ENCODE measurements at regions not wholly inside any gene's neighbourhood (a gene's known extent, or its start where the extent isn't known, plus 50 kb on each side); places are given as distances from the start of the nearest gene placed in this dataset.

DNA sequence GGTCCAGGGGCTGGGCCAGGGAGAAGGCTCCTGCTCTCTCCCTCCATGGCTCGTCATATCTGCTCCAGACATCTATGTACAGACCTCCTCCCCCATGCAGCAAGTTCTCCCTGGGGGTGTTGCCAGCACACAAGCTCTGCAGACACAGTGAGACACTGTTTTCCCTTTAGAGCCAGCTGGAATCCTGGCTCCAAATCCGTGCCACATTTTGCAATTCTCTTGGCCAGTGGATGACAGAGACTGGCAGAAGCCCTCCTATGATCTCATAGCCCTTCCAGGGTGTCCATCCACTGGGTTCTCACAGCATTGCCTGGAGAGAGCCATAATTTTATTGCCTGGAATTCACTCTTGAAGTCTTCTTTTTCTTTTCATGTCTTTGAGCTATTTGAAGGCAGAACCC lies 203.9 kb downstream of the TLE3 start:
- peak; percentile 82 for DNase-seq (ENCODE audit: low spot score)

GRCh38 chr15:69895202-69895601 lies 202.5 kb downstream of the TLE3 start:
- DNase-seq (ENCODE audit: low spot score), result no peak

DNA sequence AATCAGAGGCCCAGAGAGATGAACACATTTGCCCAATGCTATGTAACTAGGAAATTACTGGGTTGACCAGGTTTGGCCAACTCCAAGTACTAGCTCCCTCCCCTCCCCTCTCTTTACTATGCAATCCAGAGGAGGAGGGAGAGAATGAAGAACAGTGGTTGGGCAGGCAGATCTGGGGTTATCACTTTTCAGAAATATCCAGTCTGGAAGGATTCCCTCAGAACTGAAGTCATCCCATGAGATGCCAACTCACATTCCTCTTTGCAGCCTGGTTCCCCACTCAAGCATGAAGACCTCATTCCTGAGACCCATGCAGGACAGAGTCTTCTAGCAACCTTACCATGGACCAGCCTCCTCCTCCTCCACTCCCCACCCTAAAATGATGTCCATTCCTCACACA lies 201.1 kb downstream of the TLE3 start:
- DNase-seq (ENCODE audit: low spot score), result no peak

- DNase-seq (ENCODE audit: low spot score), result no peak
Measured at GRCh38 chr15:69897061-69897460, 200.7 kb downstream of the TLE3 start.

GRCh38 chr15:69897471-69898237 lies 200.1 kb downstream of the TLE3 start:
- DNase-seq (ENCODE audit: low spot score), result no peak

- DNase-seq (ENCODE audit: low spot score), result no peak
Measured at GRCh38 chr15:69898243-69898642, 199.5 kb downstream of the TLE3 start.

- DNase-seq (ENCODE audit: low spot score), result no peak
Measured at GRCh38 chr15:69902414-69903062, 195.2 kb downstream of the TLE3 start.

GRCh38 chr15:69903470-69904469 lies 193.9 kb downstream of the TLE3 start:
- no peak for DNase-seq (ENCODE audit: low spot score)

DNA sequence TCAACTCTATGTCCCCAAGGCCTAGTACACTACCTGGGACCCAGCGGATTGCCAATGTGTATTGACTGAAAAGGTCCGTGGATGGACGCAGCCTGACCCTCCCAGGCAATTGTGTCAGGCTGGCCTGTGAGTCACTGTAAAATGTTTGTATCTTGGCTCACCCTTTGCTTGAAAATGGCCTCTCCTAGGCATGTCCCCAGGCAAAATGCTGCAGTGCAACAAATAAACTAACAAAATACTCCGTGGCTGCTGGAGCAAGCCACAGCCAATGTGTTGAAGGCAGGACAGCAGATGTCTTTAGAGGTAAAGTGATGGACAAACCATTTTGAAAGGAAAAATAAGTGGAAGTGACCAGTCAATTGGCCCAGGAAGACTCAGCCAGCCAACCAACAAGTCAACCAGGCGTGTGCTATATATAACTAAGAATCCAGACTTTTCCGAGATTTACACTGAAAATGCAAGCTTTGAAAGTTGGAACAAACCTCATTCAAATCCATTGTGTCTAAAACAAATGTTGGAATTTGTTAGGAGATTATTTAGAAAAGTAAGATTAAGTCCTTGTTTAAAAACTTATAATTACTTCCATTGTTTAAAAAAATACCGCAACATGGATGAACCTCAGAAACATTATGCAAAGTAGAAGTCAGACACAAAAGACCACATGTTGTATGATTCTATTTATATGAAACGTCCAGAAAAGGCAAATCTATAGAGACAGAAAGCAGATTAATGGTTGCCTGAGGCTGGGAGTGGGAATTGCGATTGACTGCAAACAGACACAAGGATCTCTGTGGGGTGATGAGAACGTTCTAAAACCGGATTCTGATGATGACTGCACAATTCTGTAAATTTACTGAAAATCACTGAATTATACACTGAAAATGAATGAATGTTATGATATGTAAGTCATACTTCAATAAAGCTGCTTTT lies 191.2 kb downstream of the TLE3 start:
- DNase-seq (ENCODE audit: low spot score), result no peak

DNA sequence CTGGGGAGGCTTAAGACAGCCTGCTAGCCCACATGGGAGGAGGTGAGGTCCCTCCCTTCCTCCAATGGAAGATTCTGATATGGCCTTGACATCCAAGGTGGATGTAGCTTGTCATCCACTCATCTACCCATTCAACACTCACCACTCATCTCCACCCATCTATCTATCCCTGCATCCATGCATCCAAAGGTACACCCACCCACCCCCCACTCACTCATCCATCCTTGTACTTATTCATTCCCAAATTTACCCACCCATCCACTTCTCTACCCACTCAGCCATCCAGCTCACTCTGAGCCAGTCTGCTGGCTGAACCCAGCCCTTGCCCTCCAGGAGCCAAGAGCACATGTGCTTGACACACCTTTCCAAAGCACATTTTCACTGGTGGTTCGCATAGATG lies 189.7 kb downstream of the TLE3 start:
- no peak for DNase-seq (ENCODE audit: low spot score)

DNA sequence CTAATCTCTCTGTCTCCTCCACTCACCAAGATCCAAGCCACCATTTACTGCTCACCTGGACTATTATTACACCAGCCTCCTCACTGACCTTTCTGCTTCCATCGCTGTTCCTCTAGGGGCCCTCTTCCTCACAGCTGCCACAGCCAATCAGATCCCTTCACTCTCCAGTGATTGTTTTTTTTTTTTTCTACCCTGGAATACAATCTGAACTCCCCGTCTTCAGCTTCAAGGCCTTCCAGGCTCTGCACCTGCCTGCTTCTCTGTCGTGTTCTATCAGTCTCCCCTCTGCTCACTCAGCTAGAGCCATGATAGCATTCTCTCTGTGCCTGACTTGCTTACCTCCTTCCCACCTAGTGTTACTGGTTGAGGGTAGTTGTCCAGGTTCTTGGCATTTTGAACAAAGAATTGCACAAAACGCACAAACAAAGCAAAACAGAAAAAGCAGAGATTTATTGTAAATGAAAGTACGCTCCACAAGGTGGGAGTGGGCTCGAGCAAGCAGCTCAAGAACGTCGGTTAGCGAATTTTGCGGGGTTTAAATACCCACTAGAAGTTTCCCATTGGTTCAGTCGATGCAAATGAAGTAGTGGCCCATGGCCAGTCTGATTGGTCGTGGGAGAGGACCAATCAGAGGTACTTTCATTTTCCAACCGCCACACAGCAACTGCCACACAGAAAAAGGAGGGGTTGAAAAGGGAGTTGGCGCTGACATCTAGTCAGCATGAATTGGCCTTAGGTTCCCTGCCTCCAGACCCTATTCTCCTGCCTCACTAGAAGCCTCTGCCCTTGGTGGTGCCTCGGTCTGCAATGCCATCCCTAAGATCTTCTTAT lies 188.9 kb downstream of the TLE3 start:
- no peak for DNase-seq (ENCODE audit: low spot score)

DNA sequence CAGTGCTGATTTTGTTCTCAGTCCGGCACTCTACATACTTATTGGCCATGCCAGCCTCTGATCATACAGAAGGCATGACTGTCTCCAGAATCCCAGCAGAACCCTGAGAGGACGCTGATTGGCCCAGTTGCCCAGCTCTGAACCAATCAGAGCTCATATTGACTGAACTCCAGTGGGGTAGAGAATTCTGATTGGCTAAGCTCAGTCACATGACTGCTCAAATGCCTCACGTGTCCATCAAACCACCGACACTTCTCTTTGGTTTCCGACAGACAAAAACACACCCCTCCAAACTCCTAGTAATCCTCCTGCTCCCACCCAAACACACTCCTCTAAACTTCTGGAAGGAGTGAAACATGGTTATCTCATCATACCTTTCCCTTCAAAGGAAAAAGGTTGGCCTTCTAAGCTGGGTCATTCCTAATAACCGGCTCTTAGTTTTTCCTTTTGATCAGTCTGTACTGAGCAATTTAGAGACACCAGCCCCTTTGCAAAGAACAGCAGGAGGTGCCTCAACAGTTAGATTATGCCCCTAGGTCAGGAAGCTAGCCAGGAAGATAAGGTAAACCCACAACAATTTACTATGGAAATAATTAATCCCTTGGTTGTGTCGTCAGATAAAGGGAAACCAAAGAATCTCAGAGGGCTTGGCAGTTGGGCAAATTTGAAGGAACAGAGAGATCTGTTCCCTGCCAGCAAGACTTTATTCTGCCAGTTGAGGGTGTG lies 187.8 kb downstream of the TLE3 start:
- DNase-seq (ENCODE audit: low spot score), result no peak

DNA sequence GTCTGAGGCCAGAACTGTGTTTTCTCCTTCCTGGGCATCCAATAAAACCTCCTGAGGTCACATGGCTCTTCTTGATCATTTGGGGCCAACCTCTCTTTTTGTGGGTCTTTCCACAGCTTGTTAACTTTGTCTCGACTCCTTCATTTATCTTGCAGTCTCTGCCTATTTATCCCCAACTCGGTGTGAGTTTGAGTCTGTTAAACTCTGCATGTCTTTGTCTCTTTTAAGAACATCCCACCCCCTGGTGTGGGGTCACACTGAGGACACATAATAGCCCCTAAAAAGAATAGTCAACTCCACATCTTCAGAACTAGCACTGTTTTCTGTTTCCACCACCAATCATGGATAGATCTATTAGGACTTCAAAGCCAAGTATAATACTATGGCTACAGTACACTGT lies 187.2 kb downstream of the TLE3 start:
- no peak for DNase-seq (ENCODE audit: low spot score)

DNA sequence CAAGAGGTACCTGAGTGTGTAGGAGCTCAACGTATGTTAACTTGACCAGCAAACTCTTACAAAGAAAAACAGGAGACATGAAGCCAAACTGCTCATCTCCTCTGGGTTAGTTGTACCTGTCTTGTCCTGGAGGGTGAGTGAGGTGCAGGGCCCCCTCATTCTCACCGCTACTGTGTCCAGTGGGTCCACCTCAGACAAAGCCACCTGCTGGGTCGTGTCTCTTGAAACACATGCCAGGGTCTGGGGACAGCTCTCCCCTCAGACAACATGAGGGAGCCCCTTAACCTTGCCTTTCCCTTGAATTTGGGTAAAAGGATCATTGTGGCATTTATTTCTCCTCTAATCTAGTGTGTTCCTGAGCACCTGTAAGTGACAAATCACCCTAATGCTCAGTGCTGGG lies 185.6 kb downstream of the TLE3 start:
- DNase-seq (ENCODE audit: low spot score), result no peak

- DNase-seq (ENCODE audit: low spot score), result no peak
Measured at GRCh38 chr15:69914040-69914439, 183.7 kb downstream of the TLE3 start.

DNA sequence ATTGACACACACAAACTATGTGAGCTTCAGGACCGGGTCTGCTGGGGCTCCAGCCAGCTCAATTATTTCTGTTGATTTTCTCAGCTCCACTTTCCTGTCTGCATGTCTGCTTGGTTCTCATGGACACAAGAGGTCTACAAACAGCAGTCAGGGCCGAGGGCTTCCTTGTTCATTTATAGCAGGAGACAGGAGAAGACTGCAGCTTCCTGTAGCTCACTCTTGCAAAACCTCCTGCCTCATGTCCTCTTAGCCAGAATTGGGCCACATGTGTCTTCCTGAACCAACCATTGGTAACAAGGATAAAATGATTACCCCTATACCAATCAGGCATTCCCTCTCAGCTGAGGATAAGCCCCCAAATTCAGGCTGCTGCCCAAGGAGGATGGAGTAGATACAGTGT lies 182.8 kb downstream of the TLE3 start:
- no peak for DNase-seq (ENCODE audit: low spot score)

GRCh38 chr15:69916169-69916785 lies 181.4 kb downstream of the TLE3 start:
- no peak for DNase-seq (ENCODE audit: low spot score)

DNA sequence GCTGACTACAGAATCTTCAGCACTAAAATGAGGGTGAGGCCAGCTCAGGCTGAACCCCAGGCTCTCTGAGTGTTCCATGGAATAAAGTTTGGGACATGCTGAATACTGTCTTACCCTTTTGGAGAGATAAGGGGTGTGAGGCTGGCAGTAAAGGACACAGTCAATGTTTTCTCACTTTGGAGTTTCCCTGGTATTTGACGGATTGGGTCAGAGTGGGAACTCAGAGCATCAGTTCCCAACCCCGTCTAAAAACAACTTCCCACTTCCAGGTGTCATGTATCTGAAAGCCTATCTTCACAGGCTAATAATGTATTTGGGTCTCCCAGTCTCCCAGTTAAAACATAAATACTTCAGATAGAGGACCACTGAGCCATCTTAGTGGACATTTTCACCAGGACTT lies 180.7 kb downstream of the TLE3 start:
- DNase-seq (ENCODE audit: low spot score), result no peak

GRCh38 chr15:69919816-69920215 lies 177.9 kb downstream of the TLE3 start:
- peak; percentile 16 for DNase-seq (ENCODE audit: low spot score)

All from putamen (tissue), 1 donor.